GM12892 (cell line): ENCODE measurements at regions not wholly inside any gene's neighbourhood (a gene's known extent, or its start where the extent isn't known, plus 50 kb on each side); places are given as distances from the start of the nearest gene placed in this dataset.

ENCODE experiments used
- DNase-seq: peaks from one replicate; pipeline ENCODE4 v3.0.0; 2011; ENCODE audit not compliant: insufficient read length
- FAIRE-seq: peaks from 2 replicates; lab custom pipeline; 2011; peaks lifted over from hg19 to GRCh38; lab: Jason Lieb, UNC
- POLR2A ChIP-seq: IDR thresholded peaks from 2 replicates; pipeline ENCODE4 v1.6.1; 2011; ENCODE audit warnings: low read depth, low read length, control low read depth
- POLR2AphosphoS5 ChIP-seq: IDR thresholded peaks from 2 replicates; pipeline ENCODE4 v1.6.1; 2011; ENCODE audit warnings: low read depth, low read length, control low read depth
- TAF1 ChIP-seq: IDR thresholded peaks from 2 replicates; pipeline ENCODE4 v1.6.1; 2011; ENCODE audit warnings: low read depth, mild to moderate bottlenecking, control low read depth, low read length, borderline replicate concordance

- no peak for TF ChIP-seq TAF1
- TF ChIP-seq POLR2AphosphoS5: no peak
- TF ChIP-seq POLR2A: no peak
- FAIRE-seq: no peak
Measured at GRCh38 chr2:51237626-51238271, 205.8 kb upstream of the NRXN1 start.

GRCh38 chr2:51232027-51232426, 200.1 kb upstream of the NRXN1 start:
- TF ChIP-seq POLR2A (no peak), TAF1 (no peak), POLR2AphosphoS5 (no peak)
- FAIRE-seq: no peak
- DNase-seq: no peak

More at GRCh38 chr2:51237626-51238271, 205.8 kb upstream of the NRXN1 start:
- no peak for DNase-seq

- DNase-seq (no peak), FAIRE-seq (no peak)
- no peak for TF ChIP-seq TAF1
- no peak for TF ChIP-seq POLR2AphosphoS5
Measured at GRCh38 chr2:51231071-51231470, 199.1 kb upstream of the NRXN1 start.

GRCh38 chr2:51225377-51225776, 193.4 kb upstream of the NRXN1 start:
- FAIRE-seq: no peak
- no peak for TF ChIP-seq TAF1
- TF ChIP-seq POLR2A: no peak

GRCh38 chr2:51224790-51225189, 192.9 kb upstream of the NRXN1 start:
- TF ChIP-seq POLR2A (no peak), POLR2AphosphoS5 (no peak), TAF1 (no peak)
- DNase-seq: no peak
- FAIRE-seq: no peak

More at GRCh38 chr2:51225377-51225776, 193.4 kb upstream of the NRXN1 start:
- DNase-seq: no peak

- FAIRE-seq (no peak), DNase-seq (no peak)
- no peak for TF ChIP-seq POLR2AphosphoS5
- TF ChIP-seq POLR2A: no peak
- no peak for TF ChIP-seq TAF1
Measured at GRCh38 chr2:51222106-51222505, 190.2 kb upstream of the NRXN1 start.

- no peak for FAIRE-seq
- TF ChIP-seq POLR2AphosphoS5 (no peak), POLR2A (no peak), TAF1 (no peak)
- no peak for DNase-seq
Measured at GRCh38 chr2:51220606-51221005, 188.7 kb upstream of the NRXN1 start.

- FAIRE-seq (no peak), DNase-seq (no peak)
- no peak for TF ChIP-seq POLR2AphosphoS5
- no peak for TF ChIP-seq POLR2A
- no peak for TF ChIP-seq TAF1
Measured at GRCh38 chr2:51220080-51220479, 188.1 kb upstream of the NRXN1 start.

GRCh38 chr2:51219468-51219867, 187.5 kb upstream of the NRXN1 start:
- DNase-seq: no peak
- TF ChIP-seq POLR2AphosphoS5 (no peak), TAF1 (no peak), POLR2A (no peak)
- no peak for FAIRE-seq

GRCh38 chr2:51218047-51218446, 186.1 kb upstream of the NRXN1 start:
- no peak for TF ChIP-seq POLR2AphosphoS5
- no peak for TF ChIP-seq TAF1
- no peak for TF ChIP-seq POLR2A
- no peak for FAIRE-seq

GRCh38 chr2:51213826-51214225, 181.9 kb upstream of the NRXN1 start:
- TF ChIP-seq POLR2AphosphoS5 (no peak), TAF1 (no peak), POLR2A (no peak)
- FAIRE-seq (no peak), DNase-seq (no peak)

More at GRCh38 chr2:51218047-51218446, 186.1 kb upstream of the NRXN1 start:
- no peak for DNase-seq

GRCh38 chr2:51212374-51212773, 180.4 kb upstream of the NRXN1 start:
- DNase-seq (no peak), FAIRE-seq (no peak)
- no peak for TF ChIP-seq POLR2A
- TF ChIP-seq POLR2AphosphoS5: no peak
- TF ChIP-seq TAF1: no peak

- TF ChIP-seq TAF1 (no peak), POLR2A (no peak), POLR2AphosphoS5 (no peak)
- FAIRE-seq: no peak
- DNase-seq: no peak
Measured at GRCh38 chr2:51208521-51208920, 176.6 kb upstream of the NRXN1 start.
